HL-60 (cell line): ENCODE measurements at regions not wholly inside any gene's neighbourhood (a gene's known extent, or its start where the extent isn't known, plus 50 kb on each side); places are given as distances from the start of the nearest gene placed in this dataset.

Experiments used
- DNase-seq, 2 experiments: peaks; one replicate each; pipeline ENCODE4 v3.0.0-alpha.2; 2010 to 2020; ENCODE audit warnings: low read depth in 1 of 2, low spot score in 1 of 2
- H3K27ac ChIP-seq: fragments of 250-450 bp; sonication (Bioruptor Pico); replicated peaks from 2 replicates; pipeline ENCODE4 v1.5.1; 2020; ENCODE audit warnings: mild to moderate bottlenecking, moderate library complexity
- H3K27me3 ChIP-seq: fragments of 250-450 bp; sonication (Bioruptor Pico); 2 replicates; pipeline ENCODE4 v1.5.1; 2021; ENCODE audit warnings: mild to moderate bottlenecking, moderate library complexity; ENCODE audit not compliant: insufficient read depth, poor library complexity, severe bottlenecking
- H3K4me3 ChIP-seq: replicated peaks from 2 replicates; pipeline ENCODE4 v1.5.1; 2011; ENCODE audit warnings: mild to moderate bottlenecking, control low read depth, low read length; ENCODE audit not compliant: insufficient read depth
- CTCF ChIP-seq: IDR thresholded peaks from one replicate; pipeline ENCODE4 v1.5.1; 2011; ENCODE audit warnings: low read length, control low read depth, inconsistent platforms; ENCODE audit not compliant: insufficient read depth
- GABPA ChIP-seq: IDR thresholded peaks from 2 replicates; pipeline ENCODE4 v1.6.1; 2012; ENCODE audit warnings: low read depth
- POLR2AphosphoS5 ChIP-seq: IDR thresholded peaks from 2 replicates; pipeline ENCODE4 v1.6.1; 2012; ENCODE audit warnings: low read depth
- REST ChIP-seq: IDR thresholded peaks from 2 replicates; pipeline ENCODE4 v1.6.1; 2012; ENCODE audit warnings: low read depth; ENCODE audit not compliant: insufficient replicate concordance
- SPI1 ChIP-seq: IDR thresholded peaks from 2 replicates; pipeline ENCODE4 v1.6.1; 2012; ENCODE audit warnings: low read depth, mild to moderate bottlenecking, borderline replicate concordance

GRCh38 chr9:12350775-12351174 lies 342.4 kb upstream of the TYRP1 start:
- Histone ChIP-seq H3K4me3 (no peak overlapping the region), H3K27ac (no peak overlapping the region), H3K27me3 (no peaks in the 10 kb centered on the region)
- DNase-seq, result no peak
- no peak for TF ChIP-seq CTCF
- no peak for TF ChIP-seq REST
- no peak for TF ChIP-seq SPI1
- TF ChIP-seq POLR2AphosphoS5, result no peak
- TF ChIP-seq GABPA, result no peak

GRCh38 chr9:12351293-12352044 lies 341.7 kb upstream of the TYRP1 start:
- Histone ChIP-seq H3K27me3 (no peaks in the 10 kb centered on the region), H3K4me3 (no peak overlapping the region), H3K27ac (no peak overlapping the region)
- TF ChIP-seq GABPA (no peak), CTCF (no peak), SPI1 (no peak), POLR2AphosphoS5 (no peak), REST (no peak)
- DNase-seq, result no peak

- Histone ChIP-seq H3K27ac (no peak overlapping the region), H3K27me3 (no peaks in the 10 kb centered on the region), H3K4me3 (no peak overlapping the region)
- no peak for DNase-seq
- TF ChIP-seq CTCF, result no peak
- TF ChIP-seq GABPA, result no peak
- no peak for TF ChIP-seq POLR2AphosphoS5
- TF ChIP-seq SPI1, result no peak
- no peak for TF ChIP-seq REST
These were observed 341.2 kb upstream of the TYRP1 start for GRCh38 chr9:12352045-12352315.
